Esophagus squamous epithelium (tissue), 4 donors: ENCODE measurements at regions not wholly inside any gene's neighbourhood (a gene's known extent, or its start where the extent isn't known, plus 50 kb on each side); places are given as distances from the start of the nearest gene placed in this dataset.

ENCODE experiments used
- POLR2A ChIP-seq, 4 donors: fragments of 450-650 bp; IDR thresholded peaks; one replicate each; pipeline ENCODE4 v1.6.1; 2017; ENCODE audit warnings: antibody characterized with exemption in 4 of 4, mild to moderate bottlenecking in 4 of 4, moderate library complexity in 3 of 4
- TF ChIP-seq, protein P1 (sequence below), 6 experiments: fragments of 450-650 bp in 4 of 6; fragments of 200-600 bp in 2 of 6; sonication (generic) in 2 of 6; IDR thresholded peaks; one replicate each; pipeline ENCODE4 v1.5.1; 2016 to 2019; ENCODE audit warnings: antibody characterized with exemption in 6 of 6, mild to moderate bottlenecking in 4 of 6, moderate library complexity in 4 of 6

GRCh38 chr6:40740518-40740917 lies 153.4 kb upstream of the LRFN2 start:
- TF ChIP-seq, protein P1, sequence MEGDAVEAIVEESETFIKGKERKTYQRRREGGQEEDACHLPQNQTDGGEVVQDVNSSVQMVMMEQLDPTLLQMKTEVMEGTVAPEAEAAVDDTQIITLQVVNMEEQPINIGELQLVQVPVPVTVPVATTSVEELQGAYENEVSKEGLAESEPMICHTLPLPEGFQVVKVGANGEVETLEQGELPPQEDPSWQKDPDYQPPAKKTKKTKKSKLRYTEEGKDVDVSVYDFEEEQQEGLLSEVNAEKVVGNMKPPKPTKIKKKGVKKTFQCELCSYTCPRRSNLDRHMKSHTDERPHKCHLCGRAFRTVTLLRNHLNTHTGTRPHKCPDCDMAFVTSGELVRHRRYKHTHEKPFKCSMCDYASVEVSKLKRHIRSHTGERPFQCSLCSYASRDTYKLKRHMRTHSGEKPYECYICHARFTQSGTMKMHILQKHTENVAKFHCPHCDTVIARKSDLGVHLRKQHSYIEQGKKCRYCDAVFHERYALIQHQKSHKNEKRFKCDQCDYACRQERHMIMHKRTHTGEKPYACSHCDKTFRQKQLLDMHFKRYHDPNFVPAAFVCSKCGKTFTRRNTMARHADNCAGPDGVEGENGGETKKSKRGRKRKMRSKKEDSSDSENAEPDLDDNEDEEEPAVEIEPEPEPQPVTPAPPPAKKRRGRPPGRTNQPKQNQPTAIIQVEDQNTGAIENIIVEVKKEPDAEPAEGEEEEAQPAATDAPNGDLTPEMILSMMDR (IDR thresholded peaks at IDR 0.05) = no peak
- TF ChIP-seq POLR2A (IDR thresholded peaks at IDR 0.05) = no peak
